NCI-H446 treated with DMSO at 0.1 percent for 48 hours (cell line): ENCODE measurements at regions not wholly inside any gene's neighbourhood (a gene's known extent, or its start where the extent isn't known, plus 50 kb on each side); places are given as distances from the start of the nearest gene placed in this dataset.
"Not testable (repeated sequence)": the region's sequence is repeated elsewhere in the genome, so short reads cannot be mapped to it uniquely, and the experiment has no call there.

Source experiments
- DNase-seq: peaks from one replicate; lab custom pipeline; 2025; lab: John Stamatoyannopoulos, UW

DNA sequence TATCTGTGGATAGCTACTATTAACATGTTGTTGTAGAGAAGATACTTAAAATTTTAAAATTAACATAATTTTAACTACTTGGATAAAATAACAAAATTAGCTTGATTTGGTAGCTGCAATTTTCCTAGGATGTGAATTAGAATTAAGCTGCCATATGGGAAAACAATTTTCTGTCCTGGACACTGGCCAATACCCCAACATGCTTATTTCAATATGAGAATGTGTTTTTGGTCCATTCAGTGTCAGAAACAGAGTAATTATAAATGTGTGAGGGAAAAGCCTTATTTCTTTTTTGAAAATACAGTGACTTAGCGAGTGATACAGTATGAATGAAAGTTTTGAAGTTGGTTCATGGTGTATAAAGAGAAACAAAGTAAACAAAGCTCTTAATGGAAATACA lies 948.3 kb upstream of the GYPC start:
- DNase-seq = no peak

DNA sequence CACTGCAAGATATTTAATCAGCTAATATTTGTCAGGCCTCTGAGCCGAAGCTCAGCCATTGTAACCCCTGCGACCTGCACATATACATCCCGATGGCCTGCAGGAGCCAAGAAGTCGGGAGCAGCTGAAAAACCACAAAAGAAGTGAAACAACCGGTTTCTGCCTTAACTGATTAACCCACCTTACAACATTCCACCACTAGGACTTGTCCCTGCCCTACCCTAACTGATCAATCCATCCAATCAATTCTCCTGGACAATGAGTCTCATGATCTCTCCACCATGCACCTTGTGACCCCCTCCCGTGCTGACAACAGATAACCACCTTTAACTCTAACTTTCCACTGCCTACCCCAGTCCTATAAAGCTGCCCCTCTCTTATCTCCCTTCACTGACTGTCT lies 945.4 kb upstream of the GYPC start:
- no peak for DNase-seq

DNA sequence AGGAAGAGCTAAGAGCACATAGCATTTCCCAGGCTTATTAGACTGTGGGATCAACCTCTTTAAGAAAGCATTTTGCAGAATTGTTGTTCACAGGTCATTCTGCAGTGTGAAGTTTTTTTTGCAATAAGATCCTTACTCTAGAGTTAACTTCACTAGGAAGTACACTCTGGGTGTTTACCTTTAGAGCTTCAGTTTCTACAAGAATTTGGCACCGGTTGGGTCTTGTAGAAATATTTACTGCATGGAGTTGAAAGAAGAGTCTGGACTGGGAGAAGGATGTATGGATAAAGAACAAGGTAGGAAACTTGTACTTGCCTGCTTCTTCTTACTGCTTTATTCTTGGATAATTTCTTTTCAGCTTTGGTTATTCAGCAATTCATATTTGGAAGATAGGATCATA lies 944.9 kb upstream of the GYPC start:
- DNase-seq = no peak

DNA sequence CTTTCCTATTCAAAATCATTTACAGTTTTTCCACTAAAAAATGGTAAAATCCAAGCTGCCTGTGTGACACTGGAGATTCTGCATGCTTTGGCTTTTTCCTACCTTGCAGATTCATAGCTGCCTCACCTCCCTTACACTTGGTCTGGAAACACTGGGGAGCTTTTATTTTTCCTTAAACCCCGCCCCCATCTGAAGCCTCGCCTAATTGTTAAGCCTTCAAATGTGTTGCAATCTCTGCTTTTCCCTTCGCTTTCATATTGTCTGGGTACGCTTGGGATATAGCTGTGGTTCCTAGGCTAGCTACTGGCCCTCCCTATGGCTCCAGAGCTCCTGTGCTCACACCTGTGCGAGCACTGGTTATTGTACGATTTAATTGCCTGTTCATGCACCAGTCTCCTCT lies 942.4 kb upstream of the GYPC start:
- no peak for DNase-seq

GRCh38 chr2:125721072-125721721 lies 934.8 kb upstream of the GYPC start:
- DNase-seq = no peak

DNA sequence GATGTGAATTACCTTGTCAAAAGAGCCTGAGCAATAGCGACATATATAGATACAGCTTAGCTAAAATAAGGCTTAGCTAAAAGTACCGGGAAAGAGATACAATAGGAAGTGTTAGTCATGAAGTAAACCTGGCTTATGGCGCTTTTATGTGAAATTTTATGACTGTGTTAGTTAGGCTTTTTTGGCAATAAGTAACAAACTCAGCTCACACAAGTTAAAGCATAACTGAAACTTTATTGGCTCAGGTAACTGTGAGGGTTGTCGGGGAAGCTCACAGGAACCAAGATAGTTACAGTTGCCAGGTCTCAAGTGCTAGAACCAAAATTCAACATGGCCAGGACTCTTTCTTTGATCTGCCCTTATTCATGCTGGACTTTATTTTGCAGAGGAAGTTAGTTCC lies 925.0 kb upstream of the GYPC start:
- no peak for DNase-seq

DNA sequence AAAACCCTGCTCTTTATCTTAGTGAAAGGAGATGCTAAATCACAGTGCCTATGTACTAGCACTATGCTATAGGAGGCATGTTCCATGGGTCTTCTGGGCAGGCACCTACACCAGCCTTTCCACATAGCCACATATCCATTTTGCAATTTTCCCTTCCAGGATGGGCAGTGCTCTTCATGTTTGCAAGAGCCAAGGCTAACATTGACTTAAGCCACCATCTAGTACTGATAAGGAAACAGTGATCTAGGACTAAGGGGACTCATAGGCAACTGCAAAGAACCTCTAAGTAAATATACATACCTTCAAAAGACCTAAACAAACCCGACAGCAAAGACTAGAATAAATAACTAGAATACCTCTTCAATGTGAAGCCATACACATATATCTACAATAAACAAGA lies 919.7 kb upstream of the GYPC start:
- DNase-seq = no peak

- no peak for DNase-seq
These were observed 910.4 kb upstream of the GYPC start for GRCh38 chr2:125745514-125745913.

- DNase-seq = no peak
These were observed 909.4 kb upstream of the GYPC start for GRCh38 chr2:125746321-125747164.

DNA sequence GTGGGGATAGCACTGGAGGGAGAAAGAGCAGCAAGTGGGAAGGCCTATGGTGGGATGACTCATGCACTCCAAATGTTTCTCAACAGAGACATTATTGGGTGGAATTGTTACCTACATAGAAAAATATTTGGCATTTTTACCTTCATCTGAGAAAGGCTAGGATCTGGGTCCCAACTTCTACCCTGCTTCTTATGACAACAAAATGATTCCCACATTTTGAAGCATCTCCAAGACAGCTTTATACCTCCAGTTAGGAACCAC lies 908.9 kb upstream of the GYPC start:
- no peak for DNase-seq

DNA sequence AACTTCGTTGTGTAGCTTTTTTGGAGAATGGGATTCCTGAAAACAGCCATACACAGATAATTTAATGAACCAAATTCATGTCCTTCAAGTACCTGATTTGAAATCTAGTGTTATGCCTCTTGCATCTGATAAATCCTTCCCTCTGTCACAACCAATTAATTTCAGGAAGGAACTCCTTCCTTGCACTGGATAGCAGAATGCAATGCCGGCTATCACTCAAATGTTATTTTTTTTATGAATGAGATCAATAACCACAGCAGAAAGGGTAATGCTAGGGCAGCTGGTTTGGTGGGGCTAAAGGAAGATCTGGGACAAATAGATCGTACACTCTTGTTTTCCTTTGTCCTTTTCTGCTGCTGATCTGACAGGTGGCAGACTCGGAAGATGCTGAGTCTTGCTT lies 899.5 kb upstream of the GYPC start:
- no peak for DNase-seq

- DNase-seq = no peak
These were observed 859.2 kb upstream of the GYPC start for GRCh38 chr2:125796784-125797183.

GRCh38 chr2:125797192-125797591 lies 858.8 kb upstream of the GYPC start:
- no peak for DNase-seq

GRCh38 chr2:125822746-125823145 lies 833.2 kb upstream of the GYPC start:
- no peak for DNase-seq

DNA sequence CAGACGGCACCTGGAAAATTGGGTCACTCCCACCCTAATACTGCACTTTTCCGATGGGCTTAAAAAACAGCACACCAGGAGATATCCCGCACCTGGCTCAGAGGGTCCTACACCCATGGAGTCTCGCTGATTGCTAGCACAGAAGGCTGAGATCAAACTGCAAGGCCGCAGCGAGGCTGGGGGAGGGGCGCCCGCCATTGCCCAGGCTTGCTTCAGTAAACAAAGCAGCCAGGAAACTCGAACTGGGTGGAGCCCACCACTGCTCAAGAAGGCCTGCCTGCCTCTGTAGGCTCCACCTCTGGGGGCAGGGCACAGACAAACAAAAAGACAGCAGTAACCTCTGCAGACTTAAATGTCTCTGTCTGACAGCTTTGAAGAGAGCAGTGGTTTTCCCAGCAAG lies 830.2 kb upstream of the GYPC start:
- not testable (repeated sequence) for DNase-seq

GRCh38 chr2:125837128-125837527 lies 818.8 kb upstream of the GYPC start:
- DNase-seq = no peak

- DNase-seq = no peak
These were observed 818.3 kb upstream of the GYPC start for GRCh38 chr2:125837611-125838010.

DNA sequence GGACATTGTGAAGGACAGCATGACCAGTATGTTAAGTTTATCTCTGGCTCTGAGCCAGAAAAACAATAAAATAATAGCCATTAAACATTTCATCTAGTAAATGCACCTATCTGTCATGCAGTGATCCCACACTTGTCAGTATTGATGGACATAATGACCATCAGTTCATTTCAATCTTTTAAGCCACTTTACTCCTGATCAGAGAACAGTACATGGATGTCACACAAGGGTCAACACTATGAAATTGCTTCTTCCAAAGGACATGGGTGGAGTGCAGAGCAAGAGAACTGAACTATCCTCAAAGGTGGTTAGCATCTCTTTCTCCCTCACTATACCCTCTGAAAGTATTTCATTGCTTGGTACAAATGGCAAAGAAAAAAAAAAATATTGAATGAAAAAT lies 816.0 kb upstream of the GYPC start:
- no peak for DNase-seq

DNA sequence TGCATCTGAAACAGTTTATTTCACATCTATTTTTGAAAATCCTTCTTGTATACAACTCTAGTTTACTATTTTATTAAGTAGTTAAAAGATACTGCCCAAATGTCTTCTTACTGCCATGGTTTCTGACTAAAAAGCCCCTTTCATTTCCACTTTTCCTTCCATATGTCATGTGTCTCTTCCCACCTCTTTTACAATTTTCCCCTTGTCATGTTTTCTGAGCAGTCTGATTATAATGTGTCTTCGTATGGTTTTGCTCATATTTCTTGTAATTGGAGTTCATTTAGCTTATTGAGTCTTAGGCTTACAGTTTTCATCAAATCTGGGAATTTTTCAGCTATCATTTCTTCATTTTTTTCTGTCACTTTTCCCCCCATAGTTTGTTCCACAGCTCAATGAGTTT lies 813.9 kb upstream of the GYPC start:
- no peak for DNase-seq

GRCh38 chr2:125850541-125850940 lies 805.4 kb upstream of the GYPC start:
- DNase-seq = no peak

- no peak for DNase-seq
These were observed 803.6 kb upstream of the GYPC start for GRCh38 chr2:125852364-125852763.

- no peak for DNase-seq
These were observed 802.3 kb upstream of the GYPC start for GRCh38 chr2:125853626-125854025.

GRCh38 chr2:125855204-125855603 lies 800.8 kb upstream of the GYPC start:
- DNase-seq = no peak
